ENCODE measurements at regions not wholly inside any gene's neighbourhood (a gene's known extent, or its start where the extent isn't known, plus 50 kb on each side); places are given as distances from the start of the nearest gene placed in this dataset.

- ATAC-seq, result no peak
- H3K4me3 ChIP-seq (replicated peaks in 1 of 3; ENCODE audit: insufficient read depth in 1 of 3, low read depth in 2 of 3, low read length in 3 of 3), result no peak overlapping the region
- no peak for DNase-seq (ENCODE audit: low spot score)
- H4K20me1 ChIP-seq (ENCODE audit: insufficient read depth, low read length), result no peaks in the 10 kb centered on the region
- whole genome bisulfite sequencing (ENCODE audit: low lambda C conversion rate), result 0% methylated on average over 1 of the region's 1 CpG
- H3K27ac ChIP-seq (ENCODE audit: extremely low read length, insufficient read depth, low read length), result no peak overlapping the region
- TF ChIP-seq CBX2 (IDR thresholded peaks at IDR 0.05; ENCODE audit: low read depth, low read length) (no peak), CBX2 (CRISPR knock-in tag; IDR thresholded peaks at IDR 0.05; ENCODE audit: low read depth) (no peak), NR2F2 (IDR thresholded peaks at IDR 0.05; ENCODE audit: borderline replicate concordance, low read depth) (no peak), ZNF235 (CRISPR knock-in tag; IDR thresholded peaks at IDR 0.05; ENCODE audit: borderline replicate concordance) (no peak), ZNF749 (CRISPR knock-in tag; IDR thresholded peaks at IDR 0.05; ENCODE audit: borderline replicate concordance) (no peak), ZNF7 (CRISPR knock-in tag; IDR thresholded peaks at IDR 0.05) (no peak), ZNF709 (CRISPR knock-in tag; IDR thresholded peaks at IDR 0.05) (no peak), ZNF607 (CRISPR knock-in tag; IDR thresholded peaks at IDR 0.05; ENCODE audit: borderline replicate concordance) (no peak), JUND (CRISPR knock-in tag; IDR thresholded peaks at IDR 0.05) (no peak), ZZZ3 (CRISPR knock-in tag; IDR thresholded peaks at IDR 0.05; ENCODE audit: borderline replicate concordance) (no peak), ESRRA (CRISPR knock-in tag; IDR thresholded peaks at IDR 0.05; ENCODE audit: low read depth) (no peak), KDM5A (IDR thresholded peaks at IDR 0.05; ENCODE audit: borderline replicate concordance, low read length) (no peak), ZNF460 (CRISPR knock-in tag; IDR thresholded peaks at IDR 0.05; ENCODE audit: borderline replicate concordance) (no peak), ZMYM3 (CRISPR knock-in tag; IDR thresholded peaks at IDR 0.05) (no peak), SSRP1 (CRISPR knock-in tag; IDR thresholded peaks at IDR 0.05) (no peak), ZNF496 (CRISPR knock-in tag; IDR thresholded peaks at IDR 0.05; ENCODE audit: insufficient replicate concordance) (no peak), ZKSCAN5 (CRISPR knock-in tag; IDR thresholded peaks at IDR 0.05) (no peak), ARID2 (CRISPR knock-in tag; IDR thresholded peaks at IDR 0.05; ENCODE audit: borderline replicate concordance) (no peak), AGO2 (optimal IDR thresholded peaks at IDR 0.05; ENCODE audit: low read depth, low read length) (no peak)
- TF ChIP-seq, protein P1, sequence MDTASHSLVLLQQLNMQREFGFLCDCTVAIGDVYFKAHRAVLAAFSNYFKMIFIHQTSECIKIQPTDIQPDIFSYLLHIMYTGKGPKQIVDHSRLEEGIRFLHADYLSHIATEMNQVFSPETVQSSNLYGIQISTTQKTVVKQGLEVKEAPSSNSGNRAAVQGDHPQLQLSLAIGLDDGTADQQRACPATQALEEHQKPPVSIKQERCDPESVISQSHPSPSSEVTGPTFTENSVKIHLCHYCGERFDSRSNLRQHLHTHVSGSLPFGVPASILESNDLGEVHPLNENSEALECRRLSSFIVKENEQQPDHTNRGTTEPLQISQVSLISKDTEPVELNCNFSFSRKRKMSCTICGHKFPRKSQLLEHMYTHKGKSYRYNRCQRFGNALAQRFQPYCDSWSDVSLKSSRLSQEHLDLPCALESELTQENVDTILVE (CRISPR knock-in tag; IDR thresholded peaks at IDR 0.05), result no peak
- TF ChIP-seq, protein P2, sequence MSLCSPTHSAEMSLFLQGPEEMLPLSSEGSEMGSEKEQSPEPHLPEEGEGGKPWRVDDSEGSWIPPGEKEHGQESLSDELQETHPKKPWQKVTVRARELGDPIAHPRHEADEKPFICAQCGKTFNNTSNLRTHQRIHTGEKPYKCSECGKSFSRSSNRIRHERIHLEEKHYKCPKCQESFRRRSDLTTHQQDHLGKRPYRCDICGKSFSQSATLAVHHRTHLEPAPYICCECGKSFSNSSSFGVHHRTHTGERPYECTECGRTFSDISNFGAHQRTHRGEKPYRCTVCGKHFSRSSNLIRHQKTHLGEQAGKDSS (CRISPR knock-in tag; IDR thresholded peaks at IDR 0.05; ENCODE audit: borderline replicate concordance, low read depth), result no peak
- in situ Hi-C loops (cut with HindIII; ENCODE audit: extremely low pct_ligation_motif_present, low pct_unique_long_range_greater_than_20kb), result no loop called here
- H3K79me2 ChIP-seq (ENCODE audit: insufficient read depth, low read length), result no peaks in the 10 kb centered on the region
- no peaks in the 10 kb centered on the region for H3K36me3 ChIP-seq (replicated peaks in 1 of 2; ENCODE audit: control insufficient read depth in 1 of 2, insufficient read depth in 2 of 2, low read length in 2 of 2)
- intact Hi-C loops (cut with micrococcal nuclease; ENCODE audit: unreplicated experiment), result no loop called here
- no peaks in the 10 kb centered on the region for H3K27me3 ChIP-seq (ENCODE audit: control insufficient read depth in 1 of 2, insufficient read depth in 2 of 2, low read length in 2 of 2)
- ChIA-PET CTCF (ENCODE audit: low intra/inter-chr PET ratio, low total read pairs) (no interaction called here), POLR2A (no interaction called here)
- no peak overlapping the region for H3K4me2 ChIP-seq (ENCODE audit: low read depth, low read length)
- FAIRE-seq, result no peak
- no peak overlapping the region for H2AFZ ChIP-seq (ENCODE audit: low read length)
- H3K4me1 ChIP-seq (ENCODE audit: insufficient read depth, low read length), result no peaks in the 10 kb centered on the region
- H3K9me3 ChIP-seq (ENCODE audit: low read length), result peaks cover 96% of the 10 kb centered on the region
- BruUV-seq (replicated peaks), result no TSS peak
- no peak overlapping the region for H3K9ac ChIP-seq (ENCODE audit: insufficient read depth, low read depth, low read length)
These were observed 739.9 kb downstream of the C6orf118 start for GRCh38 chr6:164569509-164569908.

Data from HepG2 (cell line).